Smooth muscle cell of the brain vasculature (primary cell): ENCODE measurements at regions not wholly inside any gene's neighbourhood (a gene's known extent, or its start where the extent isn't known, plus 50 kb on each side); places are given as distances from the start of the nearest gene placed in this dataset.

Experiments
- DNase-seq: peaks from one replicate; pipeline ENCODE4 v3.0.0-alpha.2; 2012; ENCODE audit warnings: low read depth, low spot score

GRCh38 chr18:24530630-24531111 lies 70.2 kb downstream of the HRH4 start:
- no peak for DNase-seq

- no peak for DNase-seq
These were observed 73.8 kb downstream of the HRH4 start for GRCh38 chr18:24534271-24534670.

GRCh38 chr18:24534737-24535136 lies 74.3 kb downstream of the HRH4 start:
- no peak for DNase-seq

- no peak for DNase-seq
These were observed 75.3 kb downstream of the HRH4 start for GRCh38 chr18:24535527-24536295.

- DNase-seq, result no peak
These were observed 75.9 kb downstream of the HRH4 start for GRCh38 chr18:24536326-24536725.

- DNase-seq, result no peak
These were observed 76.4 kb downstream of the HRH4 start for GRCh38 chr18:24536834-24537233.

- DNase-seq, result no peak
These were observed 78.2 kb downstream of the HRH4 start for GRCh38 chr18:24538414-24539264.

- DNase-seq, result no peak
These were observed 79.6 kb downstream of the HRH4 start for GRCh38 chr18:24539866-24540617.

- DNase-seq, result no peak
These were observed 80.5 kb downstream of the HRH4 start for GRCh38 chr18:24540896-24541295.

- no peak for DNase-seq
These were observed 82.8 kb downstream of the HRH4 start for GRCh38 chr18:24543086-24543794.

GRCh38 chr18:24543795-24544498 lies 83.5 kb downstream of the HRH4 start:
- no peak for DNase-seq

- DNase-seq, result no peak
These were observed 84.5 kb downstream of the HRH4 start for GRCh38 chr18:24544949-24545348.

- DNase-seq, result no peak
These were observed 85.2 kb downstream of the HRH4 start for GRCh38 chr18:24545651-24546050.

GRCh38 chr18:24546307-24546706 lies 85.9 kb downstream of the HRH4 start:
- DNase-seq, result no peak

- DNase-seq, result no peak
These were observed 88.1 kb downstream of the HRH4 start for GRCh38 chr18:24548583-24548982.

GRCh38 chr18:24552218-24552617 lies 91.8 kb downstream of the HRH4 start:
- DNase-seq, result no peak

GRCh38 chr18:24553571-24554285 lies 93.3 kb downstream of the HRH4 start:
- DNase-seq, result no peak

GRCh38 chr18:24558403-24558802 lies 98.0 kb downstream of the HRH4 start:
- DNase-seq, result no peak

GRCh38 chr18:24559526-24559925 lies 99.1 kb downstream of the HRH4 start:
- DNase-seq, result no peak

- no peak for DNase-seq
These were observed 100.1 kb downstream of the HRH4 start for GRCh38 chr18:24560511-24560981.
